ENCODE measurements at regions not wholly inside any gene's neighbourhood (a gene's known extent, or its start where the extent isn't known, plus 50 kb on each side); places are given as distances from the start of the nearest gene placed in this dataset.

GRCh38 chr3:168216851-168217250, 121.1 kb upstream of the GOLIM4 start:
- DNase-seq (ENCODE audit: low read depth in 1 of 2, low spot score in 1 of 2), result no peak
- Histone ChIP-seq H3K4me3 (replicated peaks; ENCODE audit: insufficient read depth, low read length) (no peak overlapping the region), H3K27me3 (ENCODE audit: insufficient read depth, poor library complexity, severe bottlenecking) (peaks cover 3% of the 10 kb centered on the region), H3K27ac (replicated peaks) (no peak overlapping the region)
- TF ChIP-seq, protein P1, sequence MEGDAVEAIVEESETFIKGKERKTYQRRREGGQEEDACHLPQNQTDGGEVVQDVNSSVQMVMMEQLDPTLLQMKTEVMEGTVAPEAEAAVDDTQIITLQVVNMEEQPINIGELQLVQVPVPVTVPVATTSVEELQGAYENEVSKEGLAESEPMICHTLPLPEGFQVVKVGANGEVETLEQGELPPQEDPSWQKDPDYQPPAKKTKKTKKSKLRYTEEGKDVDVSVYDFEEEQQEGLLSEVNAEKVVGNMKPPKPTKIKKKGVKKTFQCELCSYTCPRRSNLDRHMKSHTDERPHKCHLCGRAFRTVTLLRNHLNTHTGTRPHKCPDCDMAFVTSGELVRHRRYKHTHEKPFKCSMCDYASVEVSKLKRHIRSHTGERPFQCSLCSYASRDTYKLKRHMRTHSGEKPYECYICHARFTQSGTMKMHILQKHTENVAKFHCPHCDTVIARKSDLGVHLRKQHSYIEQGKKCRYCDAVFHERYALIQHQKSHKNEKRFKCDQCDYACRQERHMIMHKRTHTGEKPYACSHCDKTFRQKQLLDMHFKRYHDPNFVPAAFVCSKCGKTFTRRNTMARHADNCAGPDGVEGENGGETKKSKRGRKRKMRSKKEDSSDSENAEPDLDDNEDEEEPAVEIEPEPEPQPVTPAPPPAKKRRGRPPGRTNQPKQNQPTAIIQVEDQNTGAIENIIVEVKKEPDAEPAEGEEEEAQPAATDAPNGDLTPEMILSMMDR (IDR thresholded peaks at IDR 0.05; ENCODE audit: insufficient read depth, low read length), result no peak
- no peak for TF ChIP-seq GABPA (IDR thresholded peaks at IDR 0.05; ENCODE audit: low read depth)

GRCh38 chr3:168213920-168214319, 118.2 kb upstream of the GOLIM4 start:
- no peak overlapping the region for H3K4me3 ChIP-seq (replicated peaks; ENCODE audit: insufficient read depth, low read length)
- DNase-seq (ENCODE audit: low read depth in 1 of 2, low spot score in 1 of 2), result no peak
- TF ChIP-seq SPI1 (IDR thresholded peaks at IDR 0.05; ENCODE audit: borderline replicate concordance, low read depth) (no peak), POLR2AphosphoS5 (IDR thresholded peaks at IDR 0.05; ENCODE audit: low read depth) (no peak), GABPA (IDR thresholded peaks at IDR 0.05; ENCODE audit: low read depth) (no peak), REST (IDR thresholded peaks at IDR 0.05; ENCODE audit: insufficient replicate concordance, low read depth) (no peak)
- TF ChIP-seq, protein P1 (IDR thresholded peaks at IDR 0.05; ENCODE audit: insufficient read depth, low read length), result no peak
- H3K27ac ChIP-seq (replicated peaks), result no peak overlapping the region
- H3K27me3 ChIP-seq (ENCODE audit: insufficient read depth, poor library complexity, severe bottlenecking), result peaks cover 3% of the 10 kb centered on the region

DNA sequence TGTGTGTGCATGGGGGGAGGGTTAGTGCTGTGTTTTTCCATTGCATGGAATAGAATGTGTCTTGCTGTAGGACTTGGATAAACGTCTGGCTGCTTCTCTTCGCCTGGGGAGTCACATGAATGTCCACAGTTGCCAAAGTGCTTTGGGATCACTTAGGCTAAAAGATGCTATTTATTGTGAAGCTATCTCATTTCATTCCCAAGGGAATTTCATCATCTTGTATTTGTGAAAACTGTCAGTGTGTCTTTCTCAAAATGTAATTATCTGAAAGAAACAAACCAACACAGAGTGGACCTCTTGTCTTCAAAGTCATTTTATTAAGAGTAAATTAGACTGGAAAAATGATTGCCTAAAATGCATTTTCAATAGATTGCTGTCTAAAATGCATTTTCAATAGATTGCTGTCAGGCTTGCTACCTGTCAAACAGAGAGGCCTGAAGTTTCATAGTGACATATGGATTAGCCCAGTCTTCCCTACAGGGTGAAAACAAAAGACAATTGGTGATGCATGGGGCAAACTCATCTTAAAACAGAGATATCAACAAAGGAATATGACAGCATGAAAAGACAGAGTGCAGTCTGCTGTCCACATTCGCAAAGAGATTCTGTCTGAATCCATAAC, 117.1 kb upstream of the GOLIM4 start:
- no peak overlapping the region for H3K27ac ChIP-seq (replicated peaks)
- TF ChIP-seq POLR2AphosphoS5 (IDR thresholded peaks at IDR 0.05; ENCODE audit: low read depth) (no peak), GABPA (IDR thresholded peaks at IDR 0.05; ENCODE audit: low read depth) (no peak), REST (IDR thresholded peaks at IDR 0.05; ENCODE audit: insufficient replicate concordance, low read depth) (no peak), SPI1 (IDR thresholded peaks at IDR 0.05; ENCODE audit: borderline replicate concordance, low read depth) (no peak)
- TF ChIP-seq, protein P1 (IDR thresholded peaks at IDR 0.05; ENCODE audit: insufficient read depth, low read length), result no peak
- peaks cover 3% of the 10 kb centered on the region for H3K27me3 ChIP-seq (ENCODE audit: insufficient read depth, poor library complexity, severe bottlenecking)
- DNase-seq (ENCODE audit: low read depth in 1 of 2, low spot score in 1 of 2), result no peak
- no peak overlapping the region for H3K4me3 ChIP-seq (replicated peaks; ENCODE audit: insufficient read depth, low read length)

DNA sequence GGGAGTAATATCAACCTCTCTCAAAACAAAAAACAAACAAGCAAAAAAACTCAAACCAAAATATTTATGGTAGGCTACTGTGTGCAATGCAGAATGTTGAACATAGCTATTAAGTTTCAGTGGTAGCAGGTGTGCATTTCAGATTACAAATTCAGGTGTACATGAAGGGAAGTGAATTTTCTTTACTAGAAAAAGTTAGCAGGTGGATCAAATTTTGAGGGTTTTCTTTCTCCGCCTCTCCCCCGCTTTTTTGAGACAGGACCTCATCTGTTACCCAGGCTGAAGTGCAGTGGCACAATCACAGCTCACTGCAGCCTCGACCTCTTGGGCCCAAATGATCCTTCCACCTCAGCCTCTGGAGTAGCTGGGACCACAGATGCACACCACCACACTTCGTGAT, 109.7 kb upstream of the GOLIM4 start:
- H3K27me3 ChIP-seq (ENCODE audit: insufficient read depth, poor library complexity, severe bottlenecking), result no peaks in the 10 kb centered on the region
- H3K27ac ChIP-seq (replicated peaks), result no peak overlapping the region
- DNase-seq (ENCODE audit: low read depth in 1 of 2, low spot score in 1 of 2), result no peak
- H3K4me3 ChIP-seq (replicated peaks; ENCODE audit: insufficient read depth, low read length), result no peak overlapping the region
- TF ChIP-seq POLR2AphosphoS5 (IDR thresholded peaks at IDR 0.05; ENCODE audit: low read depth), result no peak
- TF ChIP-seq REST (IDR thresholded peaks at IDR 0.05; ENCODE audit: insufficient replicate concordance, low read depth), result no peak
- TF ChIP-seq GABPA (IDR thresholded peaks at IDR 0.05; ENCODE audit: low read depth), result no peak
- no peak for TF ChIP-seq SPI1 (IDR thresholded peaks at IDR 0.05; ENCODE audit: borderline replicate concordance, low read depth)
- TF ChIP-seq, protein P1 (IDR thresholded peaks at IDR 0.05; ENCODE audit: insufficient read depth, low read length), result no peak

All from HL-60 (cell line).